Mesodermal cell (in vitro differentiated cells): ENCODE measurements at regions not wholly inside any gene's neighbourhood (a gene's known extent, or its start where the extent isn't known, plus 50 kb on each side); places are given as distances from the start of the nearest gene placed in this dataset.

Source experiments
- H3K27ac ChIP-seq: 2 replicates; pipeline ENCODE4 v1.7.0; 2013; ENCODE audit warnings: mild to moderate bottlenecking, low read depth, low read length, moderate library complexity; ENCODE audit not compliant: severe bottlenecking
- H3K36me3 ChIP-seq: 2 replicates; pipeline ENCODE4 v1.7.1; 2013; ENCODE audit warnings: mild to moderate bottlenecking, low read length, moderate library complexity; ENCODE audit not compliant: control insufficient read depth, insufficient read depth
- H3K4me1 ChIP-seq: one replicate; pipeline ENCODE4 v1.7.1; 2013; ENCODE audit warnings: mild to moderate bottlenecking, low read length; ENCODE audit not compliant: insufficient read depth, control insufficient read depth, poor library complexity, severe bottlenecking
- H3K4me3 ChIP-seq: 2 replicates; pipeline ENCODE4 v1.7.0; 2013; ENCODE audit warnings: low read length, control low read depth, mild to moderate bottlenecking; ENCODE audit not compliant: insufficient read depth, poor library complexity, severe bottlenecking; ENCODE audit errors: extremely low read depth
- H3K9me3 ChIP-seq: 2 replicates; pipeline ENCODE4 v1.7.1; 2013; ENCODE audit warnings: mild to moderate bottlenecking, low read length, moderate library complexity; ENCODE audit not compliant: control insufficient read depth
- WGBS, 2 experiments: methylation state at CpG; one replicate each; pipeline ENCODE4 v1.1.5; 2013; ENCODE audit warnings: missing lambda C conversion rate in 2 of 2; ENCODE audit not compliant: insufficient coverage in 2 of 2; 5-methylcytosine and 5-hydroxymethylcytosine counted together

- H3K36me3 ChIP-seq, result no peaks in the 10 kb centered on the region
- no peaks in the 10 kb centered on the region for H3K9me3 ChIP-seq
- no peaks in the 10 kb centered on the region for H3K4me1 ChIP-seq
- WGBS, 2 experiments, result 80 to 100% methylated on average over 1 of the region's 2 CpGs
- no peak overlapping the region for H3K27ac ChIP-seq
- H3K4me3 ChIP-seq, result no peak overlapping the region
Observed at GRCh38 chr6:140609956-140610355, 1235.5 kb upstream of the CITED2 start.

- Histone ChIP-seq H3K27ac (no peak overlapping the region), H3K36me3 (no peaks in the 10 kb centered on the region), H3K4me1 (no peaks in the 10 kb centered on the region), H3K9me3 (no peaks in the 10 kb centered on the region), H3K4me3 (no peak overlapping the region)
- 80% methylated on average over 1 of the region's 3 CpGs; no CpG with 5 or more reads in 1 of the 2 experiments for WGBS, 2 experiments
Observed at GRCh38 chr6:140609321-140609720, 1234.9 kb upstream of the CITED2 start.

GRCh38 chr6:140604786-140605185 is 1230.3 kb upstream of the CITED2 start:
- no peak overlapping the region for H3K27ac ChIP-seq
- H3K36me3 ChIP-seq, result no peaks in the 10 kb centered on the region
- no peak overlapping the region for H3K4me3 ChIP-seq
- WGBS, 2 experiments, result 100% methylated on average over 1 to 2 of the region's 3 CpGs
- H3K4me1 ChIP-seq, result no peaks in the 10 kb centered on the region
- no peaks in the 10 kb centered on the region for H3K9me3 ChIP-seq

GRCh38 chr6:140602431-140603248 is 1228.2 kb upstream of the CITED2 start:
- 78% methylated on average over 1 of the region's 6 CpGs; no CpG with 5 or more reads in 1 of the 2 experiments for WGBS, 2 experiments
- Histone ChIP-seq H3K27ac (no peak overlapping the region), H3K36me3 (no peaks in the 10 kb centered on the region), H3K9me3 (no peaks in the 10 kb centered on the region), H3K4me1 (no peaks in the 10 kb centered on the region), H3K4me3 (no peak overlapping the region)

- H3K9me3 ChIP-seq, result no peaks in the 10 kb centered on the region
- H3K36me3 ChIP-seq, result no peaks in the 10 kb centered on the region
- WGBS, 2 experiments, result 67% methylated on average over 1 of the region's 3 CpGs; no CpG with 5 or more reads in 1 of the 2 experiments
- no peaks in the 10 kb centered on the region for H3K4me1 ChIP-seq
- no peak overlapping the region for H3K27ac ChIP-seq
- no peak overlapping the region for H3K4me3 ChIP-seq
Observed at GRCh38 chr6:140601021-140601808, 1226.8 kb upstream of the CITED2 start.

GRCh38 chr6:140599916-140600315 is 1225.5 kb upstream of the CITED2 start:
- H3K36me3 ChIP-seq, result no peaks in the 10 kb centered on the region
- H3K4me1 ChIP-seq, result no peaks in the 10 kb centered on the region
- no peaks in the 10 kb centered on the region for H3K9me3 ChIP-seq
- 89 to 90% methylated on average over 1 of the region's 1 CpG for WGBS, 2 experiments
- H3K27ac ChIP-seq, result no peak overlapping the region
- H3K4me3 ChIP-seq, result no peak overlapping the region

- Histone ChIP-seq H3K36me3 (no peaks in the 10 kb centered on the region), H3K27ac (no peak overlapping the region), H3K9me3 (no peaks in the 10 kb centered on the region), H3K4me1 (no peaks in the 10 kb centered on the region), H3K4me3 (no peak overlapping the region)
- no CpG with 5 or more reads among the region's 1 CpG for WGBS, 2 experiments
Observed at GRCh38 chr6:140597181-140597580, 1222.7 kb upstream of the CITED2 start.

GRCh38 chr6:140594806-140595128 is 1220.3 kb upstream of the CITED2 start:
- Histone ChIP-seq H3K27ac (no peak overlapping the region), H3K4me3 (no peak overlapping the region), H3K4me1 (no peaks in the 10 kb centered on the region), H3K9me3 (no peaks in the 10 kb centered on the region), H3K36me3 (no peaks in the 10 kb centered on the region)
- WGBS, 2 experiments, result 67 to 100% methylated on average over 1 of the region's 1 CpG

- no peaks in the 10 kb centered on the region for H3K36me3 ChIP-seq
- H3K4me1 ChIP-seq, result no peaks in the 10 kb centered on the region
- H3K27ac ChIP-seq, result no peak overlapping the region
- H3K4me3 ChIP-seq, result no peak overlapping the region
- WGBS, 2 experiments, result 87 to 89% methylated on average over 2 to 3 of the region's 3 CpGs
- no peaks in the 10 kb centered on the region for H3K9me3 ChIP-seq
Observed at GRCh38 chr6:140592877-140593276, 1218.4 kb upstream of the CITED2 start.

- H3K36me3 ChIP-seq, result no peaks in the 10 kb centered on the region
- no peaks in the 10 kb centered on the region for H3K9me3 ChIP-seq
- H3K4me1 ChIP-seq, result no peaks in the 10 kb centered on the region
- no peak overlapping the region for H3K27ac ChIP-seq
- no peak overlapping the region for H3K4me3 ChIP-seq
Observed at GRCh38 chr6:140590641-140591040, 1216.2 kb upstream of the CITED2 start.
